D721Med (cell line): ENCODE measurements at regions not wholly inside any gene's neighbourhood (a gene's known extent, or its start where the extent isn't known, plus 50 kb on each side); places are given as distances from the start of the nearest gene placed in this dataset.
A peak's percentile ranks its signal among the peaks of the same experiment; 100 is the strongest.

Experiments used
- DNase-seq: peaks from one replicate; pipeline ENCODE4 v3.0.0; 2011; ENCODE audit warnings: low spot score; ENCODE audit not compliant: insufficient read length
- FAIRE-seq: peaks from 2 replicates; lab custom pipeline; 2011; peaks lifted over from hg19 to GRCh38; lab: Jason Lieb, UNC
- TF ChIP-seq, protein P1 (sequence below): IDR thresholded peaks from 2 replicates; pipeline ENCODE4 v1.5.1; 2012; ENCODE audit warnings: mild to moderate bottlenecking, control low read depth; ENCODE audit not compliant: insufficient read depth; ENCODE audit errors: missing control alignments

DNA sequence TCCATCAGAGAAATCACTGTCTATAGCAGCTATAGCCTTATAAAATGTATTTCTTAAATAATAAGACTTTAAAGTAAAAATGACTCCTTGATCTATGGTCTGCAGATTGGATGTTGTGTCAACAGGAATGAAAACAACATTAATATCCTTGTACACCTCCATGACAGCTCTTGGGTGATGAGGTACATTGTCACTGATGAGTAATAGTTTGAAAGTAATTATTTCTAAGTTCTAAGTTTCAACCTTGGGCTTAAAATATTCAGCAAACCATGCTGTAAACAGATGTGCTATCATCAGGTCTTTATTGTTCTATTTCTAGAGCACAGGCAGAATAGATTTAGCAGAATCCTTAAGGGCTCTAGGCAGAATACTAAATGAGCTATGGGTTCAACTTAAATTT is 568.2 kb upstream of the BCHE start:
- FAIRE-seq (no peak), DNase-seq (no peak)
- TF ChIP-seq, protein P1, sequence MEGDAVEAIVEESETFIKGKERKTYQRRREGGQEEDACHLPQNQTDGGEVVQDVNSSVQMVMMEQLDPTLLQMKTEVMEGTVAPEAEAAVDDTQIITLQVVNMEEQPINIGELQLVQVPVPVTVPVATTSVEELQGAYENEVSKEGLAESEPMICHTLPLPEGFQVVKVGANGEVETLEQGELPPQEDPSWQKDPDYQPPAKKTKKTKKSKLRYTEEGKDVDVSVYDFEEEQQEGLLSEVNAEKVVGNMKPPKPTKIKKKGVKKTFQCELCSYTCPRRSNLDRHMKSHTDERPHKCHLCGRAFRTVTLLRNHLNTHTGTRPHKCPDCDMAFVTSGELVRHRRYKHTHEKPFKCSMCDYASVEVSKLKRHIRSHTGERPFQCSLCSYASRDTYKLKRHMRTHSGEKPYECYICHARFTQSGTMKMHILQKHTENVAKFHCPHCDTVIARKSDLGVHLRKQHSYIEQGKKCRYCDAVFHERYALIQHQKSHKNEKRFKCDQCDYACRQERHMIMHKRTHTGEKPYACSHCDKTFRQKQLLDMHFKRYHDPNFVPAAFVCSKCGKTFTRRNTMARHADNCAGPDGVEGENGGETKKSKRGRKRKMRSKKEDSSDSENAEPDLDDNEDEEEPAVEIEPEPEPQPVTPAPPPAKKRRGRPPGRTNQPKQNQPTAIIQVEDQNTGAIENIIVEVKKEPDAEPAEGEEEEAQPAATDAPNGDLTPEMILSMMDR, result no peak

GRCh38 chr3:166390303-166390702 is 553.1 kb upstream of the BCHE start:
- TF ChIP-seq, protein P1, result no peak
- no peak for DNase-seq
- no peak for FAIRE-seq

- TF ChIP-seq, protein P1, result no peak
- no peak for FAIRE-seq
Measured at GRCh38 chr3:166388321-166388720, 551.1 kb upstream of the BCHE start.

GRCh38 chr3:166372571-166373106 is 535.4 kb upstream of the BCHE start:
- TF ChIP-seq, protein P1, result no peak
- no peak for DNase-seq
- FAIRE-seq, result peak; percentile 11

More at GRCh38 chr3:166388321-166388720, 551.1 kb upstream of the BCHE start:
- DNase-seq, result no peak

DNA sequence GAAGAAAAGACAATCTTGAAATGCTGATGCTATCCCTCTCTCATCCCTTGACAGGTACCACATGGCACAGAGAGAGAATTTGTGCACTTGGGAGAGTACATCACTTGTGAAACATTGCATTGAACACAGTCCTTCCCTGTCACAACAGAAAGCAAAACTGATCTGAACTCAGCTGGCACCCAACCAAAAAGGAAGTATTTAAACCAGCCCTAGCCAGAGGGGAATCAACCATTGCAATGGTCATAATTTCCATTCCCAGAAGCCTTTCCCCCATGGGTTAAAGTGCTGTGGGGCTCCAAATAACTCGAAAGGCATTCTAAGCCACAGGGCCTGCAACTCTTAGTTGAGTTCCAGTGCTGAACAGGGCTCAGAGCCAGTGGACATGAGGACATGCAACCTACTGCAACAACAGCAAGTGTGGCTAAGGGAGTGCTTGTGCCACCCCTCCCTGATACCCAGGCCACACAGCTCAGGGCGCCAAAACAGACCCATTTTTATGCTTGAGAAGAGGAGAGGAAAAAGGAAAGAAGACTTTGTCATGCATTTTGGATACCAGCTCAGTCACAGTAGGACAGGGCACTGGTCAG is 530.8 kb upstream of the BCHE start:
- TF ChIP-seq, protein P1, result no peak
- DNase-seq, result no peak
- no peak for FAIRE-seq

- DNase-seq, result no peak
- no peak for FAIRE-seq
- TF ChIP-seq, protein P1, result no peak
Measured at GRCh38 chr3:166362698-166363097, 525.5 kb upstream of the BCHE start.

DNA sequence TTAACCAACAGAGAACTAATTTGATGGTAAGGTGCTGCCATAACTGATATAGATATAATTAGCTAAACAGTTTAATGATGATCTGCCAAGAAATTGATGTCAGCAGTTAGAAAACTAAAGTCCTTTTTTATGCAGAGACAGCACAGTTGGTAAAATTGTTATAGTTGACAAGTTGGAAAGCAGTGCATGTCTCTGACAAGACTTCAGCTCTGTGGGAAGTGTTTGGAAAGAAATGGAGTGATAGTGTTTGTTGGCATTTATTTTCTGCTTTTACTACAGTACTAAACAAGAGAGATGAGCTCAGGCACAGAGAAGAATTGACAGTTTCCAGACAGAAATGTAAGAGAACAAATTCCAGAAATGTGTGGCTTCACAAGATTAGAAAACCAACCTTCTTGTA is 523.5 kb upstream of the BCHE start:
- FAIRE-seq (no peak), DNase-seq (no peak)
- TF ChIP-seq, protein P1, result no peak
